Brain microvascular endothelial cell (primary cell): ENCODE measurements at regions not wholly inside any gene's neighbourhood (a gene's known extent, or its start where the extent isn't known, plus 50 kb on each side); places are given as distances from the start of the nearest gene placed in this dataset.

Source experiments
- DNase-seq: peaks from one replicate; pipeline ENCODE4 v3.0.0-alpha.2; 2020
- H3K27ac ChIP-seq: fragments of 250-450 bp; sonication (Bioruptor Pico); 2 replicates; pipeline ENCODE4 v1.5.1; 2020; ENCODE audit warnings: mild to moderate bottlenecking, moderate library complexity
- H3K27me3 ChIP-seq: fragments of 250-450 bp; sonication (Bioruptor Pico); replicated peaks from 2 replicates; pipeline ENCODE4 v1.5.1; 2020; ENCODE audit warnings: mild to moderate bottlenecking
- H3K36me3 ChIP-seq: fragments of 250-450 bp; sonication (Bioruptor Pico); replicated peaks from 2 replicates; pipeline ENCODE4 v1.5.1; 2020; ENCODE audit warnings: mild to moderate bottlenecking
- H3K4me3 ChIP-seq: 2 replicates; pipeline ENCODE4 v1.5.1; 2011; ENCODE audit warnings: low read depth, mild to moderate bottlenecking, control low read depth, low read length, moderate library complexity
- CTCF ChIP-seq: IDR thresholded peaks from 2 replicates; pipeline ENCODE4 v1.5.1; 2011; ENCODE audit warnings: low read depth, mild to moderate bottlenecking, moderate library complexity, low read length, control low read depth, inconsistent platforms; ENCODE audit errors: missing control alignments
- in situ Hi-C: cut with HindIII; loops from 2 replicates; pipeline ENCODE4 v1.10.0; 2017; ENCODE audit warnings: low sequenced_read_pairs, low pct_ligation_motif_present

- no peak overlapping the region for H3K27ac ChIP-seq
- TF ChIP-seq CTCF = no peak
- DNase-seq = no peak
- H3K36me3 ChIP-seq = no peaks in the 10 kb centered on the region
- in situ Hi-C loops = no loop called here
- H3K4me3 ChIP-seq = no peak overlapping the region
- no peaks in the 10 kb centered on the region for H3K27me3 ChIP-seq
These were observed 151.8 kb upstream of the EPB41L4A start for GRCh38 chr5:112570708-112571444.

DNA sequence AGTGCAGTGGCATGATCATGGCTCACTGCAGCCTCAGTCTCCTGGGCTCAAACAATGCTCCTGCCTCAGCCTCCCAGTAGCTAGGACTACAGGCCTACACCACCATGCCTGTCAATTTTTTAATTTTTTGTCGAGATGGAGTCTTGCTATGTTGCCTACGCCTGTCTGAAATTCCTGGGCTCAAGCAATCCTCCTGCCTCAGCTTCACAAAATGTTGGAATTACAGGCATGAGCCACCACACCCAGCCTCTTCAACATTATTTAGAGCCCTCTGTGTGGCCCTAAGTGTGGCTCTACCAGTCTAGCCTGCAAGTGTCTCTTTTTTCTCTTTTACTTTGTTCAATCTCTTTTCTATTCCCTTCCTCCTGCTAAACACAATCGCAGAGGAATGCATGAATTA, 154.4 kb upstream of the EPB41L4A start:
- Histone ChIP-seq H3K27ac (no peak overlapping the region), H3K27me3 (no peaks in the 10 kb centered on the region), H3K36me3 (no peaks in the 10 kb centered on the region), H3K4me3 (no peak overlapping the region)
- no peak for DNase-seq
- in situ Hi-C loops = no loop called here
- TF ChIP-seq CTCF = no peak

DNA sequence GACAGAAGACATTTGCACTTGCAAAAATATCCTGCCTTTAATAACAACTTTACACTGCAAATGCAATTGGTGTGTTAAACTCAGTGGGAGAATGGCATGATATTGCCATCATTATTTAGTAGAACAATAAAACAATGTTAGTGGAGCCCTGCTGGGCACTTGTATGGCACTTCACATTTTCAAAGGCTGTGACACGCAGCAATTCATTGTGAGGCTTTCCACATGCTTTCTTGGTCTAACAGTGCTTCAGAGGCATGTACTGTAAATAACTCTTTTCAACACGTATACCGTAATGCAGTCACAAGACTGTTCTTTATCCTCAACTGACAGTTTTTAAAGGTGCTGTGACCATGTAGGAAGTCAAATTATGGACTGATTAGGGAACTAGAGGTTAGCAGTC, 155.5 kb upstream of the EPB41L4A start:
- Histone ChIP-seq H3K27ac (no peak overlapping the region), H3K4me3 (no peak overlapping the region), H3K36me3 (no peaks in the 10 kb centered on the region), H3K27me3 (no peaks in the 10 kb centered on the region)
- TF ChIP-seq CTCF = no peak
- in situ Hi-C loops = no loop called here
- DNase-seq = no peak

- in situ Hi-C loops = no loop called here
- no peak for TF ChIP-seq CTCF
- Histone ChIP-seq H3K4me3 (no peak overlapping the region), H3K27ac (no peak overlapping the region), H3K36me3 (no peaks in the 10 kb centered on the region), H3K27me3 (no peaks in the 10 kb centered on the region)
- DNase-seq = no peak
These were observed 157.3 kb upstream of the EPB41L4A start for GRCh38 chr5:112576298-112576925.

DNA sequence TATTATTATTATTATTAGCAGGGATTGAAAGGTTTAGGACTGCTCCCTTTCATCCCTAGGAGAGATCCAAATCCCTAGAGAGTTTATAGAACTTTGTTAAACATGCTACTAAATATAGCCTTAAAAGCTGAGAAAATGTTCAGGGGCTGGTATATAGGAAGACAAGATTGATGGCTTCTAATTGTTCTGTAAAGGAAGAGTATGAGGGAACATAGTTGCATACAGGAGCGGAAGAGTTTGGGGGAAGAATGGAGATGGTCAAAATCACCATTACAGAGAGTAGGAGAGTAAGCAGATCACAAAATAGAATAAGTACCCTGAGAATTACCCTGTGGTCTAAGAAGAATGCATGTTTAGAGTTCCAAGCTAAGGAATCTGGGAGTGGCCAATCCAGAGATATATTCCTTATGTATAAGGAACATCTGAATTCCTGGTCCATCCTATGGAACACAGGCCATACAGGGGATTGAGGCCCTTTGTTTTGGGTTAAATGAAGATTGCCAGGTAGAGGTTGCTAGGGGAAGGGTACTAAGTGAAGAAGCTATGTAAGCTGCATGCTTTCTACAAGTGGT, 158.0 kb upstream of the APC start:
- TF ChIP-seq CTCF = no peak
- Histone ChIP-seq H3K4me3 (no peak overlapping the region), H3K36me3 (no peaks in the 10 kb centered on the region), H3K27ac (no peak overlapping the region), H3K27me3 (no peaks in the 10 kb centered on the region)
- DNase-seq = no peak
- in situ Hi-C loops = no loop called here
